Retinal pigment epithelial cell (primary cell): ENCODE measurements at regions not wholly inside any gene's neighbourhood (a gene's known extent, or its start where the extent isn't known, plus 50 kb on each side); places are given as distances from the start of the nearest gene placed in this dataset.

Source experiments
- DNase-seq: peaks from one replicate; pipeline ENCODE4 v3.0.0-alpha.2; 2010; ENCODE audit warnings: low read depth
- H3K4me3 ChIP-seq: 2 replicates; pipeline ENCODE4 v1.5.1; 2011; ENCODE audit warnings: mild to moderate bottlenecking, low read length, control low read depth, moderate library complexity
- CTCF ChIP-seq: conservative IDR thresholded peaks from 2 replicates; pipeline ENCODE4 v1.5.1; 2011; ENCODE audit warnings: low read depth, low read length, control low read depth, inconsistent platforms

- TF ChIP-seq CTCF: peak; percentile 33
- no peak for DNase-seq
Measured at GRCh38 chr18:61957801-61958516, 65.2 kb upstream of the RNF152 start.

GRCh38 chr18:61955644-61956043, 62.8 kb upstream of the RNF152 start:
- TF ChIP-seq CTCF: no peak
- no peak overlapping the region for H3K4me3 ChIP-seq
- no peak for DNase-seq

More at GRCh38 chr18:61957801-61958516, 65.2 kb upstream of the RNF152 start:
- no peak overlapping the region for H3K4me3 ChIP-seq

GRCh38 chr18:61954096-61954746, 61.4 kb upstream of the RNF152 start:
- DNase-seq: no peak
- TF ChIP-seq CTCF: no peak
- no peak overlapping the region for H3K4me3 ChIP-seq

- no peak overlapping the region for H3K4me3 ChIP-seq
- no peak for DNase-seq
- TF ChIP-seq CTCF: no peak
Measured at GRCh38 chr18:61953641-61954040, 60.8 kb upstream of the RNF152 start.

GRCh38 chr18:61953161-61953560, 60.4 kb upstream of the RNF152 start:
- DNase-seq: no peak
- TF ChIP-seq CTCF: no peak

GRCh38 chr18:61951396-61951795, 58.6 kb upstream of the RNF152 start:
- DNase-seq: no peak
- TF ChIP-seq CTCF: no peak
- H3K4me3 ChIP-seq: no peak overlapping the region

More at GRCh38 chr18:61953161-61953560, 60.4 kb upstream of the RNF152 start:
- H3K4me3 ChIP-seq: no peak overlapping the region

- H3K4me3 ChIP-seq: no peak overlapping the region
- no peak for TF ChIP-seq CTCF
- DNase-seq: no peak
Measured at GRCh38 chr18:61950371-61950770, 57.6 kb upstream of the RNF152 start.
